IPS-20b (cell line): ENCODE measurements at regions not wholly inside any gene's neighbourhood (a gene's known extent, or its start where the extent isn't known, plus 50 kb on each side); places are given as distances from the start of the nearest gene placed in this dataset.
"Not testable (repeated sequence)": the region's sequence is repeated elsewhere in the genome, so short reads cannot be mapped to it uniquely, and the experiment has no call there.

Source experiments
- H3K27ac ChIP-seq: one replicate; pipeline ENCODE4 v1.5.1; 2013; ENCODE audit warnings: low read length
- H3K27me3 ChIP-seq: 2 replicates; pipeline ENCODE4 v1.6.1; 2013; ENCODE audit warnings: mild to moderate bottlenecking, low read length, inconsistent platforms; ENCODE audit not compliant: insufficient read depth
- H3K36me3 ChIP-seq: 2 replicates; pipeline ENCODE4 v1.6.1; 2013; ENCODE audit warnings: low read depth, mild to moderate bottlenecking, inconsistent platforms, low read length, moderate library complexity; ENCODE audit not compliant: insufficient read depth
- H3K4me1 ChIP-seq: 2 replicates; pipeline ENCODE4 v1.6.1; 2013; ENCODE audit warnings: mild to moderate bottlenecking, control low read depth, inconsistent platforms, low read length, moderate library complexity; ENCODE audit not compliant: insufficient read depth
- H3K4me3 ChIP-seq: 2 replicates; pipeline ENCODE4 v1.5.1; 2013; ENCODE audit warnings: mild to moderate bottlenecking, low read length, inconsistent platforms
- H3K9ac ChIP-seq: 2 replicates; pipeline ENCODE4 v1.6.1; 2013; ENCODE audit warnings: low read depth, mild to moderate bottlenecking, inconsistent platforms, low read length, moderate library complexity
- H3K9me3 ChIP-seq: 2 replicates; pipeline ENCODE4 v1.6.1; 2013; ENCODE audit warnings: mild to moderate bottlenecking, low read depth, low read length, inconsistent platforms; ENCODE audit not compliant: insufficient read depth

- Histone ChIP-seq H3K9ac (no peak overlapping the region), H3K4me3 (no peak overlapping the region), H3K27me3 (no peaks in the 10 kb centered on the region), H3K36me3 (no peaks in the 10 kb centered on the region), H3K27ac (no peak overlapping the region), H3K9me3 (peaks cover 13% of the 10 kb centered on the region), H3K4me1 (peaks cover 6% of the 10 kb centered on the region; the same call in 1 of the 2 replicates)
Observed at GRCh38 chr3:5707794-5708193, 520.3 kb downstream of the EDEM1 start.

GRCh38 chr3:5709714-5710113, 522.2 kb downstream of the EDEM1 start:
- H3K9ac ChIP-seq: no peak overlapping the region

GRCh38 chr3:5710718-5711117, 523.2 kb downstream of the EDEM1 start:
- Histone ChIP-seq H3K36me3 (no peaks in the 10 kb centered on the region), H3K9me3 (peaks cover 15% of the 10 kb centered on the region), H3K4me3 (no peak overlapping the region), H3K9ac (no peak overlapping the region), H3K4me1 (peaks cover 6% of the 10 kb centered on the region; the same call in 1 of the 2 replicates), H3K27ac (no peak overlapping the region), H3K27me3 (no peaks in the 10 kb centered on the region)

More at GRCh38 chr3:5709714-5710113, 522.2 kb downstream of the EDEM1 start:
- Histone ChIP-seq H3K27ac (no peak overlapping the region), H3K4me1 (peaks cover 6% of the 10 kb centered on the region; the same call in 1 of the 2 replicates), H3K9me3 (peaks cover 13% of the 10 kb centered on the region), H3K4me3 (0 out of 2 replicates have a peak overlapping the region, but pooled peaks have one; percentile 23), H3K36me3 (no peaks in the 10 kb centered on the region), H3K27me3 (no peaks in the 10 kb centered on the region)

- H3K9ac ChIP-seq: no peak overlapping the region
- peaks cover 5% of the 10 kb centered on the region; the same call in 1 of the 2 replicates for H3K9me3 ChIP-seq
- H3K4me3 ChIP-seq: no peak overlapping the region
- H3K36me3 ChIP-seq: no peaks in the 10 kb centered on the region
- H3K4me1 ChIP-seq: no peaks in the 10 kb centered on the region
- no peak overlapping the region for H3K27ac ChIP-seq
- H3K27me3 ChIP-seq: no peaks in the 10 kb centered on the region
Observed at GRCh38 chr3:5717254-5717653, 529.7 kb downstream of the EDEM1 start.

- not testable (repeated sequence) for H3K4me1 ChIP-seq, H3K36me3 ChIP-seq, H3K9me3 ChIP-seq, H3K4me3 ChIP-seq, H3K27ac ChIP-seq, H3K27me3 ChIP-seq, H3K9ac ChIP-seq
Observed at GRCh38 chr3:5719668-5720067, 532.2 kb downstream of the EDEM1 start.

GRCh38 chr3:5725801-5726200, 538.3 kb downstream of the EDEM1 start:
- Histone ChIP-seq H3K27ac (no peak overlapping the region), H3K9me3 (no peaks in the 10 kb centered on the region), H3K9ac (no peak overlapping the region), H3K36me3 (no peaks in the 10 kb centered on the region), H3K4me1 (no peaks in the 10 kb centered on the region), H3K27me3 (no peaks in the 10 kb centered on the region), H3K4me3 (no peak overlapping the region)

- no peak overlapping the region for H3K4me3 ChIP-seq
- H3K9me3 ChIP-seq: no peaks in the 10 kb centered on the region
- no peak overlapping the region for H3K9ac ChIP-seq
- H3K27ac ChIP-seq: no peak overlapping the region
- H3K27me3 ChIP-seq: no peaks in the 10 kb centered on the region
- H3K36me3 ChIP-seq: no peaks in the 10 kb centered on the region
- H3K4me1 ChIP-seq: no peaks in the 10 kb centered on the region
Observed at GRCh38 chr3:5726621-5727020, 539.1 kb downstream of the EDEM1 start.

GRCh38 chr3:5727743-5728484, 540.4 kb downstream of the EDEM1 start:
- Histone ChIP-seq H3K4me3 (no peak overlapping the region), H3K36me3 (no peaks in the 10 kb centered on the region), H3K9me3 (no peaks in the 10 kb centered on the region), H3K27ac (no peak overlapping the region), H3K9ac (no peak overlapping the region), H3K27me3 (no peaks in the 10 kb centered on the region), H3K4me1 (no peaks in the 10 kb centered on the region)

- Histone ChIP-seq H3K4me1 (no peaks in the 10 kb centered on the region), H3K27me3 (no peaks in the 10 kb centered on the region), H3K36me3 (no peaks in the 10 kb centered on the region), H3K9me3 (no peaks in the 10 kb centered on the region), H3K9ac (no peak overlapping the region), H3K4me3 (no peak overlapping the region), H3K27ac (no peak overlapping the region)
Observed at GRCh38 chr3:5729852-5730251, 542.3 kb downstream of the EDEM1 start.

GRCh38 chr3:5731100-5731499, 543.6 kb downstream of the EDEM1 start:
- Histone ChIP-seq H3K9ac (no peak overlapping the region), H3K27me3 (no peaks in the 10 kb centered on the region), H3K9me3 (no peaks in the 10 kb centered on the region), H3K36me3 (no peaks in the 10 kb centered on the region), H3K27ac (no peak overlapping the region), H3K4me3 (no peak overlapping the region), H3K4me1 (no peaks in the 10 kb centered on the region)

- H3K27me3 ChIP-seq: no peaks in the 10 kb centered on the region
- H3K4me1 ChIP-seq: no peaks in the 10 kb centered on the region
- H3K9ac ChIP-seq: no peak overlapping the region
- no peaks in the 10 kb centered on the region for H3K36me3 ChIP-seq
- no peak overlapping the region for H3K27ac ChIP-seq
- H3K4me3 ChIP-seq: no peak overlapping the region
- H3K9me3 ChIP-seq: no peaks in the 10 kb centered on the region
Observed at GRCh38 chr3:5732081-5732480, 544.6 kb downstream of the EDEM1 start.

- H3K9me3 ChIP-seq: no peaks in the 10 kb centered on the region
- H3K36me3 ChIP-seq: no peaks in the 10 kb centered on the region
- H3K27me3 ChIP-seq: no peaks in the 10 kb centered on the region
- no peak overlapping the region for H3K4me3 ChIP-seq
- no peaks in the 10 kb centered on the region for H3K4me1 ChIP-seq
- H3K27ac ChIP-seq: no peak overlapping the region
- H3K9ac ChIP-seq: no peak overlapping the region
Observed at GRCh38 chr3:5733995-5734394, 546.5 kb downstream of the EDEM1 start.
